ENCODE measurements at regions not wholly inside any gene's neighbourhood (a gene's known extent, or its start where the extent isn't known, plus 50 kb on each side); places are given as distances from the start of the nearest gene placed in this dataset.

GRCh38 chr16:86783636-86784626, 205.6 kb downstream of the FOXL1 start:
- Histone ChIP-seq H3K9me3 (ENCODE audit: control insufficient read depth, low read length) (no peaks in the 10 kb centered on the region), H3K27ac (ENCODE audit: low read depth, low read length, severe bottlenecking) (no peak overlapping the region), H3K4me3 (ENCODE audit: extremely low read depth, insufficient read depth, low read length, poor library complexity, severe bottlenecking) (no peak overlapping the region), H3K36me3 (ENCODE audit: control insufficient read depth, insufficient read depth, low read length) (no peaks in the 10 kb centered on the region), H3K4me1 (ENCODE audit: control insufficient read depth, insufficient read depth, low read length, poor library complexity, severe bottlenecking) (peaks cover 12% of the 10 kb centered on the region)
- WGBS, 2 experiments (ENCODE audit: insufficient coverage in 2 of 2), result 89 to 92% methylated on average over 16 to 17 of the region's 23 CpGs

- Histone ChIP-seq H3K27ac (ENCODE audit: low read depth, low read length, severe bottlenecking) (no peak overlapping the region), H3K4me3 (ENCODE audit: extremely low read depth, insufficient read depth, low read length, poor library complexity, severe bottlenecking) (no peak overlapping the region), H3K36me3 (ENCODE audit: control insufficient read depth, insufficient read depth, low read length) (no peaks in the 10 kb centered on the region), H3K9me3 (ENCODE audit: control insufficient read depth, low read length) (no peaks in the 10 kb centered on the region), H3K4me1 (ENCODE audit: control insufficient read depth, insufficient read depth, low read length, poor library complexity, severe bottlenecking) (peaks cover 29% of the 10 kb centered on the region)
- 85 to 100% methylated on average over 2 to 4 of the region's 4 CpGs for WGBS, 2 experiments (ENCODE audit: insufficient coverage in 2 of 2)
These were observed 208.0 kb downstream of the FOXL1 start for GRCh38 chr16:86786338-86786737.

- Histone ChIP-seq H3K4me3 (ENCODE audit: extremely low read depth, insufficient read depth, low read length, poor library complexity, severe bottlenecking) (no peak overlapping the region), H3K27ac (ENCODE audit: low read depth, low read length, severe bottlenecking) (no peak overlapping the region), H3K4me1 (ENCODE audit: control insufficient read depth, insufficient read depth, low read length, poor library complexity, severe bottlenecking) (peaks cover 29% of the 10 kb centered on the region), H3K36me3 (ENCODE audit: control insufficient read depth, insufficient read depth, low read length) (no peaks in the 10 kb centered on the region), H3K9me3 (ENCODE audit: control insufficient read depth, low read length) (no peaks in the 10 kb centered on the region)
- WGBS, 2 experiments (ENCODE audit: insufficient coverage in 2 of 2), result 83% methylated on average over 1 of the region's 1 CpG; no CpG with 5 or more reads in 1 of the 2 experiments
These were observed 208.6 kb downstream of the FOXL1 start for GRCh38 chr16:86786994-86787393.

GRCh38 chr16:86787538-86787937, 209.2 kb downstream of the FOXL1 start:
- no CpG with 5 or more reads among the region's 5 CpGs for WGBS, 2 experiments (ENCODE audit: insufficient coverage in 2 of 2)
- no peak overlapping the region for H3K27ac ChIP-seq (ENCODE audit: low read depth, low read length, severe bottlenecking)
- no peaks in the 10 kb centered on the region for H3K9me3 ChIP-seq (ENCODE audit: control insufficient read depth, low read length)

GRCh38 chr16:86789621-86790051, 211.3 kb downstream of the FOXL1 start:
- Histone ChIP-seq H3K36me3 (ENCODE audit: control insufficient read depth, insufficient read depth, low read length) (no peaks in the 10 kb centered on the region), H3K4me1 (ENCODE audit: control insufficient read depth, insufficient read depth, low read length, poor library complexity, severe bottlenecking) (peaks cover 40% of the 10 kb centered on the region), H3K9me3 (ENCODE audit: control insufficient read depth, low read length) (no peaks in the 10 kb centered on the region), H3K27ac (ENCODE audit: low read depth, low read length, severe bottlenecking) (peak overlapping the region; percentile 91), H3K4me3 (ENCODE audit: extremely low read depth, insufficient read depth, low read length, poor library complexity, severe bottlenecking) (no peak overlapping the region)
- 71 to 79% methylated on average over 7 to 13 of the region's 13 CpGs for WGBS, 2 experiments (ENCODE audit: insufficient coverage in 2 of 2)

More at GRCh38 chr16:86787538-86787937, 209.2 kb downstream of the FOXL1 start:
- no peaks in the 10 kb centered on the region for H3K36me3 ChIP-seq (ENCODE audit: control insufficient read depth, insufficient read depth, low read length)
- H3K4me3 ChIP-seq (ENCODE audit: extremely low read depth, insufficient read depth, low read length, poor library complexity, severe bottlenecking), result no peak overlapping the region
- H3K4me1 ChIP-seq (ENCODE audit: control insufficient read depth, insufficient read depth, low read length, poor library complexity, severe bottlenecking), result peaks cover 33% of the 10 kb centered on the region

- peak overlapping the region; percentile 59 for H3K27ac ChIP-seq (ENCODE audit: low read depth, low read length, severe bottlenecking)
- H3K4me1 ChIP-seq (ENCODE audit: control insufficient read depth, insufficient read depth, low read length, poor library complexity, severe bottlenecking), result peaks cover 40% of the 10 kb centered on the region
- H3K9me3 ChIP-seq (ENCODE audit: control insufficient read depth, low read length), result no peaks in the 10 kb centered on the region
- no peaks in the 10 kb centered on the region for H3K36me3 ChIP-seq (ENCODE audit: control insufficient read depth, insufficient read depth, low read length)
- no peak overlapping the region for H3K4me3 ChIP-seq (ENCODE audit: extremely low read depth, insufficient read depth, low read length, poor library complexity, severe bottlenecking)
- WGBS, 2 experiments (ENCODE audit: insufficient coverage in 2 of 2), result 75 to 82% methylated on average over 16 to 17 of the region's 20 CpGs
These were observed 213.1 kb downstream of the FOXL1 start for GRCh38 chr16:86791287-86792035.

- peaks cover 31% of the 10 kb centered on the region for H3K4me1 ChIP-seq (ENCODE audit: control insufficient read depth, insufficient read depth, low read length, poor library complexity, severe bottlenecking)
- no peaks in the 10 kb centered on the region for H3K36me3 ChIP-seq (ENCODE audit: control insufficient read depth, insufficient read depth, low read length)
- H3K4me3 ChIP-seq (ENCODE audit: extremely low read depth, insufficient read depth, low read length, poor library complexity, severe bottlenecking), result no peak overlapping the region
- no peak overlapping the region for H3K27ac ChIP-seq (ENCODE audit: low read depth, low read length, severe bottlenecking)
- WGBS, 2 experiments (ENCODE audit: insufficient coverage in 2 of 2), result 87 to 91% methylated on average over 11 of the region's 15 CpGs
- H3K9me3 ChIP-seq (ENCODE audit: control insufficient read depth, low read length), result no peaks in the 10 kb centered on the region
These were observed 216.0 kb downstream of the FOXL1 start for GRCh38 chr16:86794216-86794864.

- no peak overlapping the region for H3K4me3 ChIP-seq (ENCODE audit: extremely low read depth, insufficient read depth, low read length, poor library complexity, severe bottlenecking)
- no peaks in the 10 kb centered on the region for H3K9me3 ChIP-seq (ENCODE audit: control insufficient read depth, low read length)
- H3K4me1 ChIP-seq (ENCODE audit: control insufficient read depth, insufficient read depth, low read length, poor library complexity, severe bottlenecking), result peaks cover 23% of the 10 kb centered on the region
- WGBS, 2 experiments (ENCODE audit: insufficient coverage in 2 of 2), result 96 to 100% methylated on average over 2 of the region's 4 CpGs
- no peaks in the 10 kb centered on the region for H3K36me3 ChIP-seq (ENCODE audit: control insufficient read depth, insufficient read depth, low read length)
- H3K27ac ChIP-seq (ENCODE audit: low read depth, low read length, severe bottlenecking), result no peak overlapping the region
These were observed 219.4 kb downstream of the FOXL1 start for GRCh38 chr16:86797700-86798099.

- WGBS, 2 experiments (ENCODE audit: insufficient coverage in 2 of 2), result 86 to 100% methylated on average over 3 to 4 of the region's 4 CpGs
- Histone ChIP-seq H3K4me3 (ENCODE audit: extremely low read depth, insufficient read depth, low read length, poor library complexity, severe bottlenecking) (no peak overlapping the region), H3K9me3 (ENCODE audit: control insufficient read depth, low read length) (no peaks in the 10 kb centered on the region), H3K36me3 (ENCODE audit: control insufficient read depth, insufficient read depth, low read length) (no peaks in the 10 kb centered on the region), H3K27ac (ENCODE audit: low read depth, low read length, severe bottlenecking) (no peak overlapping the region), H3K4me1 (ENCODE audit: control insufficient read depth, insufficient read depth, low read length, poor library complexity, severe bottlenecking) (peaks cover 23% of the 10 kb centered on the region)
These were observed 220.1 kb downstream of the FOXL1 start for GRCh38 chr16:86798247-86799041.

GRCh38 chr16:86799367-86799766, 221.0 kb downstream of the FOXL1 start:
- H3K4me1 ChIP-seq (ENCODE audit: control insufficient read depth, insufficient read depth, low read length, poor library complexity, severe bottlenecking), result peaks cover 18% of the 10 kb centered on the region
- 87 to 94% methylated on average over 2 of the region's 4 CpGs for WGBS, 2 experiments (ENCODE audit: insufficient coverage in 2 of 2)
- no peaks in the 10 kb centered on the region for H3K36me3 ChIP-seq (ENCODE audit: control insufficient read depth, insufficient read depth, low read length)
- no peak overlapping the region for H3K27ac ChIP-seq (ENCODE audit: low read depth, low read length, severe bottlenecking)
- H3K9me3 ChIP-seq (ENCODE audit: control insufficient read depth, low read length), result no peaks in the 10 kb centered on the region
- no peak overlapping the region for H3K4me3 ChIP-seq (ENCODE audit: extremely low read depth, insufficient read depth, low read length, poor library complexity, severe bottlenecking)
